Calu3 (cell line): ENCODE measurements at regions not wholly inside any gene's neighbourhood (a gene's known extent, or its start where the extent isn't known, plus 50 kb on each side); places are given as distances from the start of the nearest gene placed in this dataset.

ENCODE experiments used
- BruUV-seq: library from RNA; stranded (reverse); fragments of 400-500 nt; replicated peaks from 2 replicates; lab custom pipeline; 2021; lab: Mats Ljungman, UMichigan
- CTCF ChIA-PET: fragments of 300-600 bp; sonication (Branson Sonifier 250); formaldehyde crosslinking; loops from one replicate; lab custom pipeline; 2022; ENCODE audit warnings: antibody characterized with exemption; lab: Charles Lee
- DNase-seq: peaks from one replicate; pipeline ENCODE4 v3.0.0; 2022
- H3K27ac Mint-ChIP-seq: one replicate; pipeline ENCODE4 v1.8.0; 2022; ENCODE audit warnings: mixed read lengths; ENCODE audit not compliant: unreplicated experiment
- H3K27me3 Mint-ChIP-seq: one replicate; pipeline ENCODE4 v1.8.0; 2022; ENCODE audit warnings: mixed read lengths; ENCODE audit not compliant: unreplicated experiment
- H3K36me3 Mint-ChIP-seq: one replicate; pipeline ENCODE4 v1.8.0; 2022; ENCODE audit warnings: mild to moderate bottlenecking, moderate library complexity, mixed read lengths; ENCODE audit not compliant: insufficient read depth, unreplicated experiment
- H3K4me1 Mint-ChIP-seq: one replicate; pipeline ENCODE4 v1.8.0; 2022; ENCODE audit warnings: mild to moderate bottlenecking, low read depth, mixed read lengths; ENCODE audit not compliant: unreplicated experiment
- H3K4me3 Mint-ChIP-seq: one replicate; pipeline ENCODE4 v1.8.0; 2022; ENCODE audit warnings: mild to moderate bottlenecking, low read depth, moderate library complexity, mixed read lengths; ENCODE audit not compliant: unreplicated experiment
- H3K9me3 Mint-ChIP-seq: one replicate; pipeline ENCODE4 v1.8.0; 2022; ENCODE audit warnings: low read depth, mixed read lengths; ENCODE audit not compliant: unreplicated experiment
- intact Hi-C: fragments of 100-400 bp; cut with micrococcal nuclease; formaldehyde crosslinking; loops from one replicate; pipeline ENCODE4 v1.10.0; 2022; ENCODE audit not compliant: unreplicated experiment
- TF ChIP-seq, protein P1 (sequence below): fragments of 200-600 bp; IDR thresholded peaks from one replicate; pipeline ENCODE4 v1.8.0; 2022; ENCODE audit warnings: antibody characterized with exemption; ENCODE audit not compliant: unreplicated experiment

DNA sequence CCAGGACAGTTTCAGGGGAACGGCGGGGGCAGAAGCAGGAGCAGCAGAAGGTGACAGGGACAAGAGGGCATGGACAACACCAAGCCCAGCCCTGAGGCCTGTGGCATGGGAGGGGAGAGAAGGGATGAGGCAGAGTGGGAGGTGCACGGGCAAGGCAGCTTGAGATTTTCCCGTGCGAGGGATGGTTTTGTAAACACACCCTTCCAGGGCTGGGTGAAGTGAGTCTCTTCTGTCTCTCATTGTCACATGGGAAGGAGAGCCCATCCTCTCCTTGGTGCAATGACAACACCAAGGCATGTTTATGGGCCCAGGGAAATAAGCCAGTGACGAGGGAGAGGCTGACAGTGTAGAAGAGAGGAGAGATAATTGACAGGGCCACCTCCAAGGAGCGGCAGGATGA is 69.6 kb upstream of the RIOK3 start:
- intact Hi-C loops: no loop called here
- no peak overlapping the region for H3K27ac Mint-ChIP-seq
- BruUV-seq: no TSS peak
- H3K4me3 Mint-ChIP-seq: no peak overlapping the region
- H3K27me3 Mint-ChIP-seq: no peaks in the 10 kb centered on the region
- CTCF ChIA-PET: interaction anchor here (0.6 to 0.7 kb wide), 2 partner anchors 106 to 444 kb away, joined by 4 to 9 read pairs; no protein-coding TSS in a partner anchor
- peaks cover 5% of the 10 kb centered on the region for H3K36me3 Mint-ChIP-seq
- peaks cover 39% of the 10 kb centered on the region for H3K4me1 Mint-ChIP-seq
- DNase-seq: no peak
- no peaks in the 10 kb centered on the region for H3K9me3 Mint-ChIP-seq
- TF ChIP-seq, protein P1, sequence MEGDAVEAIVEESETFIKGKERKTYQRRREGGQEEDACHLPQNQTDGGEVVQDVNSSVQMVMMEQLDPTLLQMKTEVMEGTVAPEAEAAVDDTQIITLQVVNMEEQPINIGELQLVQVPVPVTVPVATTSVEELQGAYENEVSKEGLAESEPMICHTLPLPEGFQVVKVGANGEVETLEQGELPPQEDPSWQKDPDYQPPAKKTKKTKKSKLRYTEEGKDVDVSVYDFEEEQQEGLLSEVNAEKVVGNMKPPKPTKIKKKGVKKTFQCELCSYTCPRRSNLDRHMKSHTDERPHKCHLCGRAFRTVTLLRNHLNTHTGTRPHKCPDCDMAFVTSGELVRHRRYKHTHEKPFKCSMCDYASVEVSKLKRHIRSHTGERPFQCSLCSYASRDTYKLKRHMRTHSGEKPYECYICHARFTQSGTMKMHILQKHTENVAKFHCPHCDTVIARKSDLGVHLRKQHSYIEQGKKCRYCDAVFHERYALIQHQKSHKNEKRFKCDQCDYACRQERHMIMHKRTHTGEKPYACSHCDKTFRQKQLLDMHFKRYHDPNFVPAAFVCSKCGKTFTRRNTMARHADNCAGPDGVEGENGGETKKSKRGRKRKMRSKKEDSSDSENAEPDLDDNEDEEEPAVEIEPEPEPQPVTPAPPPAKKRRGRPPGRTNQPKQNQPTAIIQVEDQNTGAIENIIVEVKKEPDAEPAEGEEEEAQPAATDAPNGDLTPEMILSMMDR: no peak

DNA sequence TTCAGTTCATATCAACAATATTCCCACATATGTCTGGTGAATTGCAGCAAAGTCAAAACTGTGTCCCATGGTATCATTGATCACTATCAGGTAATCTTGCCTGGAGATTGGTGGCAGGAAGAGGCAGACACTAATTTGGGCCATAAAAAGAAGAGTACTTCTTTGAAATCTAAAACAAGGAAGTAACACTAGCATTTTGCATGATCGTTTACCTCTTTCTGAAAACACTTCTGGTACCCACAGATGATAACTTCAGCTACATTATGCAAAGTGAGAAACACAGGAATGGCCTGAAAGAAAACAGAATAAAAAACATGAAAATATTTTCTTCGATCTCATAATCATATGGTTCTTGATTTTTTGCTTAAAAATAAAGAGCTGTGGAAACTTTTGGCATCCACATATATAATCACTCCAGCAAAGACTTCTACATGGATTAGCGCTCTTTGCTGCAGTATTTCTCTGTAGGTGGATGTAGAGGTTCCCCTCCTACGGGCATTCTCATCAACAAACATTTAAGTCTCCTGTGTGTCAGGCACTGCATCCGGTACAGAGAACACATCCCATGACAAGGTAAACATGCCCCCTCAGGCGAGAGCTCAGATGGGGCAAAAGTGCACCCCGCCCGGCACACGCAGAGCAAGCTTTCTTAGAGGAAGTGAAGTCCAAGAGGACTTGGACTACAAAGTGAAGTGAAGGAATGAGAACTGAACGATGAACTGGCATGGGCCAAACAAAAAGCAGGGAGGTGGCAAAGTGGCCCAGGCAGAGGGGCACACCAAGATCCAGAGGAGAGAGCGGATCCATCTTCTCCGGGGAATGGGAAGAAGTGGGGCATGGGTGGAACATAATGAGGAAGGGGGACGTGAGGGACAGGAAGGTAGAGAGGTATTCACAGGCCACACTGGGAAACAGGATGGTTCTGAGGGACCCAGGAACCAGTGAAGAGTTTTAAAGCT is 68.0 kb upstream of the RIOK3 start:
- Mint-ChIP-seq H3K4me1 (peaks cover 28% of the 10 kb centered on the region), H3K4me3 (no peak overlapping the region), H3K36me3 (peaks cover 5% of the 10 kb centered on the region), H3K27ac (peak overlapping the region; percentile 30), H3K9me3 (no peaks in the 10 kb centered on the region), H3K27me3 (no peaks in the 10 kb centered on the region)
- CTCF ChIA-PET: interaction anchor here (0.7 to 0.9 kb wide), 2 partner anchors 25 to 486 kb away, joined by 3 to 5 read pairs; no protein-coding TSS in a partner anchor
- intact Hi-C loops: no loop called here
- no TSS peak for BruUV-seq
- TF ChIP-seq, protein P1: no peak
- DNase-seq: no peak

DNA sequence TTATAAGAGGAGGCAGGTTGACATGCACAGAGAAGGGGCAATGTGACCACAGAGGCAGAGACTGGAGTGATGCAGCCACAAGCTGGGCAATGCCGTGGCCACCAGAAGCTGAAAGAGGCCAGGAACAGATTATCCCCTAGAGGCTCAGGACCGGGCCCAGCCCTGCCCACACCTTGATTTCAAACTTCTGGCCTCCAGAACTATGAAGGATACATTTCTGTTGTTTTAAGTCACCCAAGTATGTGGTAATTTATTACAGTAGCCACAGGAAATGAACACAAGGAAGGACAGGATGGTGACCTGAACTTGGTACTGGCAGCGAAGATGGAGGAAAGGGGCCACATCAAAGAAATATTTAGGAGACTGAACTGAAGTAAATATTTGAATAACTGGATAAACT is 66.8 kb upstream of the RIOK3 start:
- H3K36me3 Mint-ChIP-seq: peaks cover 5% of the 10 kb centered on the region
- TF ChIP-seq, protein P1: no peak
- BruUV-seq: no TSS peak
- H3K9me3 Mint-ChIP-seq: no peaks in the 10 kb centered on the region
- no peak overlapping the region for H3K4me3 Mint-ChIP-seq
- no peaks in the 10 kb centered on the region for H3K27me3 Mint-ChIP-seq
- CTCF ChIA-PET: no interaction called here
- H3K4me1 Mint-ChIP-seq: peaks cover 20% of the 10 kb centered on the region
- peak overlapping the region; percentile 6 for H3K27ac Mint-ChIP-seq
- intact Hi-C loops: no loop called here
- DNase-seq: peak; percentile 19

DNA sequence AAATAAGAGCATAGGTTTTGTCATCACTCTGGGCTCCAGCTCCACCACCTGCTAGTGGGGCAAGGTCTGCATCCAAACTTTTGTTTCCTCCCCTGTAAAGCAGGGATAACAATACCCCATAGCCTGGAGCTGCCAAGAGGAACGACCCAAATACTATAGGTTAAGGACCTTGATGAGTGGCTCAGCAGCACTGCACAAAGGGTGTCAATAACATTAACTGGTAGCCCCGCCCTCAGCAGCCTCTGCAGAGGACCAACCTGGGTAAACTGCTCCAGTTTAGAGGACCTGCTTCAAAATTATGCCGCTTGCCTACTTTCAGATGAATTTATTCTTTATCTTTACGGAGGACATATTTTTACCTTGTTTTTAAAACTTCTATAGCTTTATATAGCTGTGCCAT is 65.8 kb upstream of the RIOK3 start:
- Mint-ChIP-seq H3K9me3 (no peaks in the 10 kb centered on the region), H3K4me1 (peaks cover 20% of the 10 kb centered on the region), H3K4me3 (no peak overlapping the region), H3K27me3 (no peaks in the 10 kb centered on the region), H3K27ac (no peak overlapping the region), H3K36me3 (peaks cover 5% of the 10 kb centered on the region)
- no TSS peak for BruUV-seq
- intact Hi-C loops: no loop called here
- TF ChIP-seq, protein P1: no peak
- CTCF ChIA-PET: no interaction called here
- DNase-seq: no peak
